ENCODE measurements at regions not wholly inside any gene's neighbourhood (a gene's known extent, or its start where the extent isn't known, plus 50 kb on each side); places are given as distances from the start of the nearest gene placed in this dataset.
"Not testable (repeated sequence)": the region's sequence is repeated elsewhere in the genome, so short reads cannot be mapped to it uniquely, and the experiment has no call there.

DNA sequence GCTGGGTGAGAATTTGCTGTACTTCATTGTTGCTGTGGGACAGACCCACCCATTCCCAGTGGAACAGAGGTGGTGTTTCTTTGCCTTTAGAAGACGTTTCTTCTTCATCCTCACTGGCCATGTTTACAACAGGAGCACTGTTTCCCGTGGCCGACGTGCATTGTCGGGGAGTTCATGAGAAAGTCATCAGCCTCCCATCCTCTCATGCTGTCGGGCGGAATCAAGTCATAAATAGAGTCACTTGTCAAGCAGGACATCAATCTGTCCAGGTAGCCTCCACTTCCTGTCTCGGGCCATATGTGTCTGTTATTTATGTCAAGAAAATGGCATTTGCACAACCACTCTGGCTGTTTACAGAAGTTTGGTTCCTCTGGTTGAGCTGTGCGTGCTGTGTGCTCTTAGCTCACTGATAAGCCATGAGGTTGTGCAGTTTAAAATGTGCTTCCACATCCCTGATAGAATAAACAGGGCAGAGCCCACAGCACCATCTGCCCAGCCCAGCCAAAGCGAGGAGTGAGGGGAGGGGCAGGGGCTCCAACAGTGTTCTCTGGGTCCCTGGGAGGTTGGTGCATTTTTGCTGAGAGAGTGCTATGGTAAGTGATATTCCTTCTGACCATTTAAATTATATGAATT lies 401.9 kb upstream of the IRX2 start:
- intact Hi-C loops (cut with DNase I), result no loop called here
- no peak overlapping the region for H3K27ac ChIP-seq
- no peak for DNase-seq (ENCODE audit: low spot score in 2 of 2)

DNA sequence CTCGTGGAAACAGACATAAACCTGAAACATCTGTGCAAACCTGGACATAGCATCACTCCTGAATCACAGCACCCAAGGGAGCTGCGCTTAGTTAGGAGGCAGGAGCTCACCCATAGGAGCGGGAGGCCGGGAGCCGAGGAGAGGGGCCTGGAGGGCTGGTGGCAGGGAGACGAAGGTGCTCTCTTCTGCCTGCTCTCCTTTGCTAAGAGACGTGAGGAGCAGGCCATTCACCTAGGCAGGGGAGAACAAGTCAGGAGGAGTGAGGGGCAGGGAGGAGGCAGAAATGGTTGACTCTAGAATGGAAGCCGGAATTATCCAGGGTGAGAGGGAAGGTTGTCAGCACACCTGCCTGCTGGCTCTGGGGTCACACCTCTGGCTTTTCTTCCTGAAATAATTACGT lies 398.4 kb upstream of the IRX2 start:
- H3K9me3 ChIP-seq, result no peaks in the 10 kb centered on the region
- H3K27ac ChIP-seq, result no peak overlapping the region
- H3K4me3 ChIP-seq, result no peak overlapping the region
- H3K36me3 ChIP-seq, result no peaks in the 10 kb centered on the region
- no peak for TF ChIP-seq CTCF (IDR thresholded peaks at IDR 0.05)
- intact Hi-C loops (cut with DNase I), result no loop called here
- H3K4me1 ChIP-seq, result no peaks in the 10 kb centered on the region
- no peak for DNase-seq (ENCODE audit: low spot score in 2 of 2)
- no peaks in the 10 kb centered on the region for H3K27me3 ChIP-seq

More for the DNA sequence above, 401.9 kb upstream of the IRX2 start:
- TF ChIP-seq CTCF (IDR thresholded peaks at IDR 0.05), result no peak
- Histone ChIP-seq H3K27me3 (no peaks in the 10 kb centered on the region), H3K4me1 (no peaks in the 10 kb centered on the region), H3K36me3 (no peaks in the 10 kb centered on the region), H3K4me3 (no peak overlapping the region), H3K9me3 (no peaks in the 10 kb centered on the region)

DNA sequence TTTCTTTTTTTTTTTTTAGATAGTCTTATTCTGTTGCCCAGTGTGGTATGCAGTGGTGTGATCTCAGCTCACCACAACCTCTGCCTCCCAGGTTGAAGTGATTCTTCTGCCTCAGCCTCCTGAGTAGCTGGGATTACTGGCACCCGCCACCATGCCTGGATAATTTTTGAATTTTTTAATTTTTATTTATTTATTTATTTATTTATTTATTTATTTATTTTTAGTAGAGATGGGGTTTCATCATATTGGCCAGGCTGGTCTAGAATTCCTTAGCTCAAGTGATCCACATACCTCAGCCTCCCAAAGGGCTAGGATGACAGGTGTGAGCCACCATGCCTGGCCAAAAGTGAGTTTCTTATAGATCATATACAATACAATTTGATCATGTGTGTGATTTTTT lies 395.9 kb upstream of the IRX2 start:
- H3K4me1 ChIP-seq; H3K36me3 ChIP-seq; H3K9me3 ChIP-seq; H3K27me3 ChIP-seq; intact Hi-C loops (cut with DNase I); DNase-seq (ENCODE audit: low spot score in 2 of 2); H3K4me3 ChIP-seq; H3K27ac ChIP-seq: not testable (repeated sequence)

DNA sequence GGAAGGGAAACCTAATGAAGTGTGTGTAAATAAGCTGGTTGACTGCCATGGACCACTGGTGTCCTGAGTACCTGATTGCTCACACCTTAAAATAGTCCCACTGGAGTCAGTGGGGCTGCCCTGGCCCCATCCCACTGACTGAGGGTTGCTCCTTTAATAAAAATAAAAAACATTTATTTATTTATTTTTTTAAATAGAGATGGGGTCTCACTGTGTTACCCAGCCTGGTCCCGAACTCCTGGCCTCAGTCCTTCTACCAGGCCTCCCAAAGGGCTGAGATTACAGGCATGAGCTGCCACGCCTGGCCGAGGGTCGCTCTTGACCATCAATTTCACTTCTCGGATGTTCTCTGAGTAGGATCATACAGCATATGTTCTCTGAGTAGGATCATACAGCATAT lies 394.2 kb upstream of the IRX2 start:
- DNase-seq (ENCODE audit: low spot score in 2 of 2), result no peak
- intact Hi-C loops (cut with DNase I), result no loop called here
- Histone ChIP-seq H3K27me3 (no peaks in the 10 kb centered on the region), H3K36me3 (no peaks in the 10 kb centered on the region), H3K27ac (no peak overlapping the region), H3K4me1 (no peaks in the 10 kb centered on the region), H3K9me3 (no peaks in the 10 kb centered on the region), H3K4me3 (no peak overlapping the region)
- TF ChIP-seq CTCF (IDR thresholded peaks at IDR 0.05), result no peak

DNA sequence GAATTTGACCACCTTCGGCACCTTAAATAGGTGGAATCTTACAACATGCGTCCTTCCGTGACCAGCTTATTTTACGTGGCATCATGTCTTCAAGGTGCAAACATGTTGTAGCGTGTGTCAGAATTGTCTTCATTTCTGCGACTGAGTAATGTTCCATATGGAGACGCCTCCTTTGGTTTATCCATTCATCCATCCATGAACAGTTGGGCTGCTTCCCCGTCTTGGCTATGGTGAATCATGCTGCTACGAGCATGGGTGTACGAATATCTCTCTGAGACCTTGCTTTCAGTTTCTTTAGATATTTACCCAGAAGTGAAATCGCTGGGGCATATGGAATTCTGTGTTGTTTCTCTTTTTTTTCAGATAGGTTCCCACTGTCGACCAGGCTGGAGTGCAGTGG lies 391.9 kb upstream of the IRX2 start:
- no peak for DNase-seq (ENCODE audit: low spot score in 2 of 2)
- Histone ChIP-seq H3K36me3 (no peaks in the 10 kb centered on the region), H3K27ac (no peak overlapping the region), H3K9me3 (no peaks in the 10 kb centered on the region), H3K4me1 (no peaks in the 10 kb centered on the region), H3K4me3 (no peak overlapping the region), H3K27me3 (no peaks in the 10 kb centered on the region)
- intact Hi-C loops (cut with DNase I), result no loop called here
- no peak for TF ChIP-seq CTCF (IDR thresholded peaks at IDR 0.05)

GRCh38 chr5:3142261-3143027 lies 391.0 kb upstream of the IRX2 start:
- Histone ChIP-seq H3K27ac (no peak overlapping the region), H3K36me3 (no peaks in the 10 kb centered on the region), H3K4me1 (no peaks in the 10 kb centered on the region), H3K27me3 (no peaks in the 10 kb centered on the region), H3K9me3 (no peaks in the 10 kb centered on the region), H3K4me3 (no peak overlapping the region)
- intact Hi-C loops (cut with DNase I), result no loop called here
- no peak for TF ChIP-seq CTCF (IDR thresholded peaks at IDR 0.05)
- DNase-seq (ENCODE audit: low spot score in 2 of 2), result no peak

Measured in ascending aorta (tissue), 2 donors.